GM12865 (cell line): ENCODE measurements at regions not wholly inside any gene's neighbourhood (a gene's known extent, or its start where the extent isn't known, plus 50 kb on each side); places are given as distances from the start of the nearest gene placed in this dataset.

Experiments used
- DNase-seq: peaks from one replicate; pipeline ENCODE4 v3.0.0; 2010; ENCODE audit warnings: low read depth
- H3K4me3 ChIP-seq: 2 replicates; pipeline ENCODE4 v1.5.1; 2011; ENCODE audit warnings: mild to moderate bottlenecking, low read depth, low read length, control low read depth
- TF ChIP-seq, protein P1 (sequence below): IDR thresholded peaks from 2 replicates; pipeline ENCODE4 v1.5.1; 2011; ENCODE audit warnings: low read length, control low read depth, low read depth, inconsistent platforms; ENCODE audit not compliant: insufficient read depth; ENCODE audit errors: missing control alignments

GRCh38 chr5:57698802-57699201 lies 216.2 kb upstream of the ACTBL2 start:
- no peak for DNase-seq
- TF ChIP-seq, protein P1, sequence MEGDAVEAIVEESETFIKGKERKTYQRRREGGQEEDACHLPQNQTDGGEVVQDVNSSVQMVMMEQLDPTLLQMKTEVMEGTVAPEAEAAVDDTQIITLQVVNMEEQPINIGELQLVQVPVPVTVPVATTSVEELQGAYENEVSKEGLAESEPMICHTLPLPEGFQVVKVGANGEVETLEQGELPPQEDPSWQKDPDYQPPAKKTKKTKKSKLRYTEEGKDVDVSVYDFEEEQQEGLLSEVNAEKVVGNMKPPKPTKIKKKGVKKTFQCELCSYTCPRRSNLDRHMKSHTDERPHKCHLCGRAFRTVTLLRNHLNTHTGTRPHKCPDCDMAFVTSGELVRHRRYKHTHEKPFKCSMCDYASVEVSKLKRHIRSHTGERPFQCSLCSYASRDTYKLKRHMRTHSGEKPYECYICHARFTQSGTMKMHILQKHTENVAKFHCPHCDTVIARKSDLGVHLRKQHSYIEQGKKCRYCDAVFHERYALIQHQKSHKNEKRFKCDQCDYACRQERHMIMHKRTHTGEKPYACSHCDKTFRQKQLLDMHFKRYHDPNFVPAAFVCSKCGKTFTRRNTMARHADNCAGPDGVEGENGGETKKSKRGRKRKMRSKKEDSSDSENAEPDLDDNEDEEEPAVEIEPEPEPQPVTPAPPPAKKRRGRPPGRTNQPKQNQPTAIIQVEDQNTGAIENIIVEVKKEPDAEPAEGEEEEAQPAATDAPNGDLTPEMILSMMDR: no peak

GRCh38 chr5:57698086-57698485 lies 215.5 kb upstream of the ACTBL2 start:
- no peak for DNase-seq
- TF ChIP-seq, protein P1: no peak
- H3K4me3 ChIP-seq: no peak overlapping the region

More at GRCh38 chr5:57698802-57699201, 216.2 kb upstream of the ACTBL2 start:
- H3K4me3 ChIP-seq: no peak overlapping the region

- H3K4me3 ChIP-seq: no peak overlapping the region
- no peak for DNase-seq
- TF ChIP-seq, protein P1: no peak
These were observed 214.4 kb upstream of the ACTBL2 start for GRCh38 chr5:57696825-57697570.

- no peak for DNase-seq
- TF ChIP-seq, protein P1: no peak
- H3K4me3 ChIP-seq: no peak overlapping the region
These were observed 213.8 kb upstream of the ACTBL2 start for GRCh38 chr5:57696389-57696769.

DNA sequence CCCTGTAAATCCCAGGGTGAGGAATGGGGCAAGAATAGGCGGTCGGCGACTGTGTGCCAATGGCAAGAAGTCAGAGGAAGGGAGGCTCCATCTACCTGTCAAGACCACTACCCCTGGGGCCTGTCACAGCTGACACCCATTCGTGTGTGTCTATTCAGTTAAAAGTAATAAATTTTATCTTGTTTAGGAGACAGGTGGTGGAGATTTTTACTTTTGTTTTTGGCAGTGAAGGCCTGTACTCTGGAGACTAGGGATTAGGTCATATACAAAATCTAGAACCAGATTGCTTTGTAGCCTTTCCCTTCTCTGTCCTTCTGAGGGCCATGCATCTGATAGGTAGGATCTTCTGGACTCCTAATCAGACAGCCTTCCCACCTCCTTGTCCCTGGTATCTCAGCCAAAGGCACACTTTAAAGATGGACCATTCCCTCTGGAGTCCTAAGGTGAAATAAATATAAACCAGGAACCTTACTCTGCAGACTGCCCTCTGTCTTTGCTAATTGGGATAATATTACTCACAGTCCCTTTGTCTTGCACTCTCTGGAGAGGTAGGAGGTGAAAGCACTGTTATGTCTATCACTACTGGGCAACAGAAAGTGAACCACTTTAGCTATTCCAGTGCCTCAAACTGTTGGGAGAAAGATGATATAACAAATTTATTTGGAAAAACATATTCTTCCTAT lies 213.2 kb upstream of the ACTBL2 start:
- TF ChIP-seq, protein P1: no peak
- no peak overlapping the region for H3K4me3 ChIP-seq
- no peak for DNase-seq

- TF ChIP-seq, protein P1: no peak
- H3K4me3 ChIP-seq: no peak overlapping the region
- DNase-seq: no peak
These were observed 212.6 kb upstream of the ACTBL2 start for GRCh38 chr5:57695179-57695578.
